22Rv1 (cell line): ENCODE measurements at regions not wholly inside any gene's neighbourhood (a gene's known extent, or its start where the extent isn't known, plus 50 kb on each side); places are given as distances from the start of the nearest gene placed in this dataset.
"Not testable (repeated sequence)": the region's sequence is repeated elsewhere in the genome, so short reads cannot be mapped to it uniquely, and the experiment has no call there.

Source experiments
- CTCF ChIP-seq: fragments of 450-650 bp; IDR thresholded peaks from 2 replicates; pipeline ENCODE4 v1.5.1; 2017; ENCODE audit warnings: mild to moderate bottlenecking
- ZFX ChIP-seq: fragments of 450-650 bp; IDR thresholded peaks from 2 replicates; pipeline ENCODE4 v1.6.1; 2017; ENCODE audit warnings: antibody characterized with exemption, borderline replicate concordance

GRCh38 chr21:13310570-13311524 lies 298.7 kb upstream of the POTED start:
- not testable (repeated sequence) for TF ChIP-seq CTCF, ZFX
